Heart left ventricle (tissue), 16 donors: ENCODE measurements at regions not wholly inside any gene's neighbourhood (a gene's known extent, or its start where the extent isn't known, plus 50 kb on each side); places are given as distances from the start of the nearest gene placed in this dataset.

ENCODE experiments used
- ATAC-seq, 4 donors: fragments of 200-7000 bp; cut with Tn5 transposase; one replicate each; pipeline ENCODE4 v1.9.1; 2020 to 2022; ENCODE audit warnings: moderate library complexity in 4 of 4, mild to moderate bottlenecking in 3 of 4, moderate number of reproducible peaks in 1 of 4
- DNase-seq, 5 donors: peaks; one replicate each; pipeline ENCODE4 v3.0.0-alpha.2; 2020
- H3K27ac ChIP-seq, 12 donors: fragments of 200-600 bp; sonication (generic) in 4 of 12; one replicate each; pipeline versions ENCODE4 v1.5.0 to v1.8.0; 2016 to 2022; ENCODE audit warnings: mild to moderate bottlenecking in 2 of 12
- H3K27me3 ChIP-seq, 9 donors: fragments of 200-600 bp; sonication (generic) in 2 of 9; one replicate each; pipeline versions ENCODE4 v1.5.1 to v1.8.0; 2016 to 2022; ENCODE audit warnings: mild to moderate bottlenecking in 3 of 9
- H3K36me3 ChIP-seq, 9 donors: fragments of 200-600 bp; sonication (generic) in 2 of 9; one replicate each; pipeline versions ENCODE4 v1.5.0 to v1.8.0; 2018 to 2022; ENCODE audit warnings: mild to moderate bottlenecking in 2 of 9
- H3K4me1 ChIP-seq, 12 donors: fragments of 200-600 bp; sonication (generic) in 4 of 12; one replicate each; pipeline versions ENCODE4 v1.5.0 to v1.8.0; 2016 to 2022; ENCODE audit warnings: mild to moderate bottlenecking in 3 of 12
- H3K4me3 ChIP-seq, 12 donors: fragments of 200-600 bp; sonication (generic) in 4 of 12; one replicate each; pipeline versions ENCODE4 v1.5.0 to v1.8.0; 2017 to 2022; ENCODE audit warnings: mild to moderate bottlenecking in 9 of 12, moderate library complexity in 4 of 12
- H3K9me3 ChIP-seq, 12 donors: fragments of 200-600 bp; sonication (generic) in 4 of 12; one replicate each; pipeline versions ENCODE4 v1.5.0 to v1.8.0; 2016 to 2022; ENCODE audit warnings: mild to moderate bottlenecking in 1 of 12
- POLR2A ChIP-seq, 2 donors: fragments of 450-650 bp; IDR thresholded peaks; one replicate each; pipeline ENCODE4 v1.6.1; 2017; ENCODE audit warnings: antibody characterized with exemption in 2 of 2, mild to moderate bottlenecking in 2 of 2, moderate library complexity in 2 of 2
- WGBS, 4 donors: extraction: QIAGEN DNeasy Blood & Tissue Kit in 2 of 4; methylation state at CpG; one replicate each; pipeline versions ENCODE4 v1.1.5 to v1.1.7; 2013 to 2018; 5-methylcytosine and 5-hydroxymethylcytosine counted together
- intact Hi-C, 10 donors: fragments of 100-400 bp; cut with DNase I; formaldehyde crosslinking; loops; one replicate each; pipeline versions ENCODE4 v1.11.1 to v1.14.2; 2022
- TF ChIP-seq, protein P1 (sequence below), 12 donors: fragments of 200-600 bp; sonication (generic) in 4 of 12; IDR thresholded peaks; one replicate each; pipeline versions ENCODE4 v1.5.0 to v1.8.0; 2018 to 2022; ENCODE audit warnings: antibody characterized with exemption in 12 of 12, mild to moderate bottlenecking in 5 of 12
- donor health status: ischemic (EF 13 %, LVEDD 7.1; RV severe dilation, severe dysfunction).
- donor health status: healthy with polysubstance abuse.
- donor health status: DM: no; HTN: yes; CAD: no.
- donor health status: DM: no; HTN: no; CAD: no.
- donor health status: ischemic (EF 25% LVEDD 6.9; RV normal size, moderate dysfunction).
- donor health status: ischemic (EF 25% LVEDD 5.7; RV mildly dilated, moderate dysfunction).
- donor health status: healthy.
- donor health status: DM: yes; HTN: yes; CAD: no.
- donor health status: ischemic (EF 35%, LVEDD 5.7; RV mildly dilated, moderate dysfunction).
- donor health status: nonischemic (EF 11% LVEDD 7.7; RV severe dilation, severe dysfunction).
- donor health status: DM: yes; HTN: yes; CAD: no.
- donor health status: PGD.
- donor health status: ischemic (EF 29% LVEDD 5.4; RV normal size, mild dysfunction).
- donor health status: nonischemic (EF 23%, LVEDD 6.1; RV moderate dilation, normal function).

DNA sequence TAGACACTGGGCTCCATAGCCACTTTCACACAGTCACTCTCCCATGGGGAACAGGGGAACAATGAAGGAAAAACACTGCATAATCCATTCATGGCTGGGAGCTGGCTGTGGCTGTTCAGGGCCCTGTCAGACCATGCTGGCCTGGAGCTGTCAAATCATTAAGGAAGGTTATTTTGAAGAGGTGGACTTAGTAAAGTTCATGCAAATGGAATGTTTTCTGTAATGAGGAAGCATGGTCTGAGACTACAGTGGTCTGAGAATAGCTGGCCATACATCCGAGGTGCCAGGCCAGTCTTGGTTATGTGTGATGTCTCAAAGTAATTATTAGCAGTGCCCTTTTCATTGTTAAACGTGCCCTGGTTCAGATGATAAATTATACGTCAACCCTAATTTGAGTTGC, 117.1 kb upstream of the MRPS22 start:
- DNase-seq (no peak), ATAC-seq (no peak)
- peak overlapping the region in 1 of 12 donors; percentile 17 for H3K27ac ChIP-seq
- H3K27me3 ChIP-seq = no peaks in the 10 kb centered on the region
- no peak for TF ChIP-seq POLR2A (IDR thresholded peaks at IDR 0.05)
- TF ChIP-seq, protein P1, sequence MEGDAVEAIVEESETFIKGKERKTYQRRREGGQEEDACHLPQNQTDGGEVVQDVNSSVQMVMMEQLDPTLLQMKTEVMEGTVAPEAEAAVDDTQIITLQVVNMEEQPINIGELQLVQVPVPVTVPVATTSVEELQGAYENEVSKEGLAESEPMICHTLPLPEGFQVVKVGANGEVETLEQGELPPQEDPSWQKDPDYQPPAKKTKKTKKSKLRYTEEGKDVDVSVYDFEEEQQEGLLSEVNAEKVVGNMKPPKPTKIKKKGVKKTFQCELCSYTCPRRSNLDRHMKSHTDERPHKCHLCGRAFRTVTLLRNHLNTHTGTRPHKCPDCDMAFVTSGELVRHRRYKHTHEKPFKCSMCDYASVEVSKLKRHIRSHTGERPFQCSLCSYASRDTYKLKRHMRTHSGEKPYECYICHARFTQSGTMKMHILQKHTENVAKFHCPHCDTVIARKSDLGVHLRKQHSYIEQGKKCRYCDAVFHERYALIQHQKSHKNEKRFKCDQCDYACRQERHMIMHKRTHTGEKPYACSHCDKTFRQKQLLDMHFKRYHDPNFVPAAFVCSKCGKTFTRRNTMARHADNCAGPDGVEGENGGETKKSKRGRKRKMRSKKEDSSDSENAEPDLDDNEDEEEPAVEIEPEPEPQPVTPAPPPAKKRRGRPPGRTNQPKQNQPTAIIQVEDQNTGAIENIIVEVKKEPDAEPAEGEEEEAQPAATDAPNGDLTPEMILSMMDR (IDR thresholded peaks at IDR 0.05) = no peak
- 32 to 62% (median 50%) methylated on average over 3 of the region's 3 CpGs for WGBS, 4 donors
- no peaks in the 10 kb centered on the region for H3K9me3 ChIP-seq
- H3K4me3 ChIP-seq = no peak overlapping the region
- peaks cover 0 to 9% (median 4%) of the 10 kb centered on the region in 12 donors for H3K4me1 ChIP-seq
- H3K36me3 ChIP-seq = no peaks in the 10 kb centered on the region
- intact Hi-C loops = no loop called here

DNA sequence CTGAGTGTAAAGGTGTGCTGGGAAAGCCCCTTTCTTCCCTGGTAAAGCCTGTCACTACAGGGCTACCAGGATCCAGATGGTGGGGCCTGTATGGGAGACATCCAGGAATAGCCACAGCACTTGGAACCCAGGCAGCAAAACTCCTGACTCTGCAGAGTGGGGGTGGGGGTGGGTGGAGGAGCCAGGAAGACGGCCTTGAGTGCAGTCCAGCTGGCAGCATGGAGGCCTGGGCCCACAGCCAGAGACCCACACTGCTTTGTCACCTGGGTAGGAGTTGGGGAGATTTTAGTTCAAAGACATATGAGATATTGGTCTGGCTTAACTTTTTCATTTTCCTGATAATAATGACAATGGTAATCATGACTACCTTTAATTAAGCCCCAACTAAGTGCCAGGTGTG, 116.7 kb upstream of the MRPS22 start:
- no peak for TF ChIP-seq POLR2A (IDR thresholded peaks at IDR 0.05)
- TF ChIP-seq, protein P1 (IDR thresholded peaks at IDR 0.05) = no peak
- peak; percentile 67 to 78 (median 72) for DNase-seq
- intact Hi-C loops = no loop called here

DNA sequence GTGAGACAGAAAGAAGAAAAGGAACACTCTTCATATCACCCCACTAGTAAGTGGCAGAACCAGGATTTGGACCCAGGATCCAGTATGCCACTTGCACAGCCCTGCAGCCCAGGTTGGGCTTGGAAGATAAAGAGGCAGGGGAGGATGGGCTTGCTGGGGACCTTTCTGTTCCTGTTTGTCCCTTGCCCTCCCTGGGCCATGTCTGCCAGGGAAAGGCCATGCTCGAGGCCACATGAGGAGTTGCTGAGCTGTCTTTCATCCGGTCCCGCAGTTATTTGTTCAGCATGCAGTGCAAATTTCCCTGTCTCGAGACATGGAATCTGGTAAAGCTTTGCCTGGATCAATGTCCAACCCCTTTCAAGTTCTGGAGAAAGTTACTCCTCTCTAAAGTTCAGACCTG, 116.0 kb upstream of the MRPS22 start:
- H3K36me3 ChIP-seq = no peaks in the 10 kb centered on the region
- TF ChIP-seq, protein P1 (IDR thresholded peaks at IDR 0.05) = no peak
- TF ChIP-seq POLR2A (IDR thresholded peaks at IDR 0.05) = no peak
- H3K9me3 ChIP-seq = no peaks in the 10 kb centered on the region
- 77 to 87% (median 82%) methylated on average over 4 of the region's 4 CpGs for WGBS, 4 donors
- no peak overlapping the region for H3K27ac ChIP-seq
- intact Hi-C loops = no loop called here
- no peak for DNase-seq
- no peaks in the 10 kb centered on the region for H3K27me3 ChIP-seq
- no peak overlapping the region for H3K4me3 ChIP-seq
- ATAC-seq = no peak
- peaks cover 0 to 9% (median 4%) of the 10 kb centered on the region in 12 donors for H3K4me1 ChIP-seq

More for the DNA sequence above, 116.7 kb upstream of the MRPS22 start:
- H3K27ac ChIP-seq = peak overlapping the region in 1 of 12 donors; percentile 17
- no peaks in the 10 kb centered on the region for H3K36me3 ChIP-seq
- H3K4me3 ChIP-seq = no peak overlapping the region
- H3K4me1 ChIP-seq = peaks cover 0 to 9% (median 4%) of the 10 kb centered on the region in 12 donors
- 9 to 41% (median 17%) methylated on average over 1 of the region's 1 CpG for WGBS, 4 donors
- H3K9me3 ChIP-seq = no peaks in the 10 kb centered on the region
- H3K27me3 ChIP-seq = no peaks in the 10 kb centered on the region
- ATAC-seq = peak; percentile 76 to 98 (median 94)

DNA sequence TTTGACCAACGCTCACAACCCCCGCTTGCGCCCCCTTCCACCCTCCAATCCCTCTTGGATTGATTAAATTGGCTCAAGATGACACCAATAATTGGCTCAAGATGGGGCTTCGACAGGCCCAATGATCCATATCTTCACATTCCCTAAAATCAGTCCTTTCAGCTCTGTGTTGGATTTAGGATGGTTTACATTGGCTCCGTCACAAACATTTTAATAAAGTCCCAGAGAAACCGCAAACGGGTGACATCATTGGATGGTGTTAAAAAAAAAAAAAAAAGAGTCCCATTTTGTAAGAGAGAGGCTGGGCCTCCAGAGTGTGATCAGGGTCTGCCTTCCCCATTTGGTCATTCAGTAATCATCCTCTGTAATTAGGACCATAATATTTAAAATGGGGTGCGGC, 113.4 kb upstream of the MRPS22 start:
- 77 to 87% (median 81%) methylated on average over 8 of the region's 8 CpGs for WGBS, 4 donors
- no peaks in the 10 kb centered on the region for H3K27me3 ChIP-seq
- H3K4me3 ChIP-seq = no peak overlapping the region
- H3K4me1 ChIP-seq = peaks cover 0 to 9% (median 4%) of the 10 kb centered on the region in 12 donors
- H3K27ac ChIP-seq = no peak overlapping the region
- H3K9me3 ChIP-seq = no peaks in the 10 kb centered on the region
- intact Hi-C loops = no loop called here
- DNase-seq (no peak), ATAC-seq (no peak)
- TF ChIP-seq, protein P1 (IDR thresholded peaks at IDR 0.05) = no peak
- no peak for TF ChIP-seq POLR2A (IDR thresholded peaks at IDR 0.05)
- H3K36me3 ChIP-seq = no peaks in the 10 kb centered on the region
